GM12864 (cell line): ENCODE measurements at regions not wholly inside any gene's neighbourhood (a gene's known extent, or its start where the extent isn't known, plus 50 kb on each side); places are given as distances from the start of the nearest gene placed in this dataset.

Source experiments
- DNase-seq: peaks from one replicate; pipeline ENCODE4 v3.0.0-alpha.2; 2011; ENCODE audit warnings: low read depth
- H3K4me3 ChIP-seq: 2 replicates; pipeline ENCODE4 v1.5.1; 2011; ENCODE audit warnings: mild to moderate bottlenecking, low read depth, low read length, control low read depth
- CTCF ChIP-seq: IDR thresholded peaks from 2 replicates; pipeline ENCODE4 v1.5.1; 2011; ENCODE audit warnings: low read depth, mild to moderate bottlenecking, moderate library complexity, low read length, control low read depth, inconsistent platforms; ENCODE audit errors: missing control alignments

- TF ChIP-seq CTCF = no peak
- DNase-seq = no peak
- no peak overlapping the region for H3K4me3 ChIP-seq
These were observed 1104.9 kb upstream of the CELF4 start for GRCh38 chr18:38670486-38670885.

GRCh38 chr18:38664929-38665328 is 1099.3 kb upstream of the CELF4 start:
- DNase-seq = no peak
- H3K4me3 ChIP-seq = no peak overlapping the region
- TF ChIP-seq CTCF = no peak

DNA sequence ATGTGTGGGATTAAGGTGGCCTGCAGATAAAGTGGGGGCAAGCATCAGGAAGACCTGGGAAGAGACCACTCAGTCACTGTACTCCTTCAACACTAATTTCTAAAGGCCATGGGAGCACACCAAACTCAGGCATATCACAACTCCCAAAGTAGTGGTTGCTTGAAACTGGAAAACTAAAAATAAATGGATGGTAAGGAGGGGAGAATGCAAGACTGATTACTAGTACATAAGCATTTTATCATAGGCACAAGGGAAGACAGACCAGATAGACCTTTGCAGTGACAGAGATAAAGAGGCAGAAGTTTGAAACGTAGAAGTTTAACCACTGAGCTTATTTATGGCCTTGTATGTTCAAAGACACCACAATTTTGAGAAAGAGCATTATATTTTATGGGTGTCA is 1098.1 kb upstream of the CELF4 start:
- TF ChIP-seq CTCF = no peak
- no peak overlapping the region for H3K4me3 ChIP-seq
- DNase-seq = no peak

DNA sequence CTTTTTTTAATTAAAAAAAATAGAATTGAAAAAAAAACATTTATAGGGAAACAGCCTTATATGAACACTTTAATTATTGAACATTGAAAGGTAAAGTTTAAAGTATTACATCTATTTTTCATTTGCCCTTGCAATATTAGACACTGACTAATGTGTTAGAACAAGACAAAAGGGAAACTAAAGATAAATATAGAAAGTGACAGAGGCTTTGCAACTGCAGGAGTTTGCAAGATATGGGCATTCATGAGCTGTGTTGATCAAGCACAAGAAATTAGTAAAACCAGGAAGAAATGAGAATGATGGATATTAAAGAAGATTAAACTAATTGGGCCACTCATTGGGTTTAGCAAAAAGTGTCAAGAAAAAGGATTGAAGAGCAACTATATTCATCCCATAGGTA is 1097.7 kb upstream of the CELF4 start:
- TF ChIP-seq CTCF = no peak
- no peak overlapping the region for H3K4me3 ChIP-seq
- DNase-seq = no peak

DNA sequence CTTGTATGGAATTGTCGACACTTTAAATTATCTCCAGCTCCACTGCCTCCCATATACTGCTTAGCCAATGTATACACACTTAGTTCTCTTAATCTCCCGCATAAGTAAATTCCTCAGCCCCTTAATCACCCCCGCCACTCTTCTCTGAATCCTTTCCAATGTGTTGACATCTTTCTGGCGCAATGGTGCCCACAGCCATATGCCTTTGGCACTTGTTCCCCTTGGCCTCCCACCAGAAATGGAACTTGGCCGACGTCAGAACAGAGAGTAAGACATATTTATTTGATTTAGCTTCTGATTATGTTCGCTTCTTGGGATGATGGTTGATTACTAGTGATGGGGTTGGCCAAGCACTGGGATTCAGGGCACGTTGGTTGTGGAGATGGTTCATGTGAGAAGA is 1089.3 kb upstream of the CELF4 start:
- TF ChIP-seq CTCF = no peak
- no peak overlapping the region for H3K4me3 ChIP-seq
- no peak for DNase-seq

DNA sequence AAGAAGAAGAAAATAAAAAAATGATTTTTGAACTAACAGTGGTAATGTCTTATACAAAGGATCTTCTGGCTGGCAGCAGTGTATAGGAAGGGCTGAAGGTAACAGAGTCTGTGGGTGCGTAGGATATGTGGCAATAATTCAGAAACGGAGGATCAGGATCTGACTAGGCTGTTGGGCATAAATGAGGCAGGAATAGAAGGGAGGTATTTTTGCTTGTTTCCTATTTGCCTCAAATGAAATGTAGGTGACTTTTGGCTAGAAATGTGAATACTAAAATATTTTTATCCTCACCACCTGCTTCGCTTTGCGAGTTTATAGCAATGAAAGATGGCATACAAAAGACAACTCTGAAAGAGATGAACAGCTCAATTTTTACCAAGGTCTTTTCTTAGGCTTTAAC is 1086.1 kb upstream of the CELF4 start:
- no peak for DNase-seq
- no peak for TF ChIP-seq CTCF

GRCh38 chr18:38648179-38648578 is 1082.6 kb upstream of the CELF4 start:
- no peak for DNase-seq
- H3K4me3 ChIP-seq = no peak overlapping the region
- TF ChIP-seq CTCF = no peak

More for the DNA sequence above, 1086.1 kb upstream of the CELF4 start:
- H3K4me3 ChIP-seq = no peak overlapping the region
